HepG2 (cell line): ENCODE measurements at regions not wholly inside any gene's neighbourhood (a gene's known extent, or its start where the extent isn't known, plus 50 kb on each side); places are given as distances from the start of the nearest gene placed in this dataset.

Source experiments
- TRIM24 ChIP-seq: sonication (generic); formaldehyde crosslinking; IDR thresholded peaks from 2 replicates; pipeline ENCODE4 v1.8.0; 2022; ENCODE audit warnings: mild to moderate bottlenecking, missing genetic modification reagents
- ZFP36 ChIP-seq: fragments of 150-350 bp; IDR thresholded peaks from 2 replicates; pipeline ENCODE4 v1.6.1; 2018; ENCODE audit warnings: borderline replicate concordance, low read length, low read depth; ENCODE audit not compliant: partially characterized antibody

- TF ChIP-seq TRIM24 (CRISPR knock-in tag) = no peak
- no peak for TF ChIP-seq ZFP36
These were observed 241.7 kb upstream of the ID2 start for GRCh38 chr2:8440029-8440778.
